BJ (cell line): ENCODE measurements at regions not wholly inside any gene's neighbourhood (a gene's known extent, or its start where the extent isn't known, plus 50 kb on each side); places are given as distances from the start of the nearest gene placed in this dataset.
A peak's percentile ranks its signal among the peaks of the same experiment; 100 is the strongest.

ENCODE experiments used
- CTCF ChIA-PET: fragments of 350-600 bp; formaldehyde crosslinking; extraction: SDS; loops from one replicate; lab custom pipeline; 2021; ENCODE audit warnings: antibody characterized with exemption, inconsistent platforms; lab: Yijun Ruan, JAX
- POLR2A ChIA-PET: fragments of 300-600 bp; sonication (Branson Sonifier 250); formaldehyde crosslinking; extraction: SDS; loops from one replicate; lab custom pipeline; 2021; ENCODE audit warnings: antibody characterized with exemption; lab: Charles Lee
- DNase-seq: peaks from one replicate; pipeline ENCODE4 v3.0.0-alpha.2; 2011; ENCODE audit warnings: low read depth
- H3K27me3 ChIP-seq: 2 replicates; pipeline ENCODE4 v1.6.0; 2011; ENCODE audit warnings: low read length; ENCODE audit not compliant: control insufficient read depth, insufficient read depth
- H3K36me3 ChIP-seq: 2 replicates; pipeline ENCODE4 v1.5.1; 2011; ENCODE audit warnings: low read length; ENCODE audit not compliant: control insufficient read depth, insufficient read depth
- H3K4me3 ChIP-seq: 2 replicates; pipeline ENCODE4 v1.5.1; 2011; ENCODE audit warnings: low read depth, mild to moderate bottlenecking, control low read depth, low read length
- TF ChIP-seq, protein P1 (sequence below): IDR thresholded peaks from 2 replicates; pipeline ENCODE4 v1.5.1; 2011; ENCODE audit warnings: low read depth, mild to moderate bottlenecking, control low read depth, inconsistent platforms, low read length, moderate library complexity; ENCODE audit not compliant: insufficient read depth

DNA sequence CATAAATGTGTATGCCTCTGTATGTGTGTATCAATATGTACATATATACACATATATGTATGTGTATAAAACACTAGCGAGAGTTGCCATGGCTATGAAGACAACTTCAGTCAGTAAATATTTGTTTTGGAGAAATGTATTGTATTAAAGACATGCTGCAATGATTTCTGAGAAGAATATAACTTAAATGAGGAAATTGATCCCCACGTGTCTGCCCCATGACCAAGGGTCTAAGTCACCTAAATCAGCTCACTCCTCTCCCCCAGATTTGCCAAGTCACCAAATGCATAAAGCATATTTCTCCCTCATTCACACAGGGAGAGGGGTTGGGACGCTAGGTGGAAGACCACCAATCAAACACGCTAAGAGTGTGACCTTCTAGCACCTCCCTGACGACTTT, 58.3 kb upstream of the LYST start:
- CTCF ChIA-PET, result interaction anchor here (1.2 kb wide), 1 partner anchor 13 kb away, joined by 3 read pairs; no protein-coding TSS in a partner anchor
- TF ChIP-seq, protein P1, sequence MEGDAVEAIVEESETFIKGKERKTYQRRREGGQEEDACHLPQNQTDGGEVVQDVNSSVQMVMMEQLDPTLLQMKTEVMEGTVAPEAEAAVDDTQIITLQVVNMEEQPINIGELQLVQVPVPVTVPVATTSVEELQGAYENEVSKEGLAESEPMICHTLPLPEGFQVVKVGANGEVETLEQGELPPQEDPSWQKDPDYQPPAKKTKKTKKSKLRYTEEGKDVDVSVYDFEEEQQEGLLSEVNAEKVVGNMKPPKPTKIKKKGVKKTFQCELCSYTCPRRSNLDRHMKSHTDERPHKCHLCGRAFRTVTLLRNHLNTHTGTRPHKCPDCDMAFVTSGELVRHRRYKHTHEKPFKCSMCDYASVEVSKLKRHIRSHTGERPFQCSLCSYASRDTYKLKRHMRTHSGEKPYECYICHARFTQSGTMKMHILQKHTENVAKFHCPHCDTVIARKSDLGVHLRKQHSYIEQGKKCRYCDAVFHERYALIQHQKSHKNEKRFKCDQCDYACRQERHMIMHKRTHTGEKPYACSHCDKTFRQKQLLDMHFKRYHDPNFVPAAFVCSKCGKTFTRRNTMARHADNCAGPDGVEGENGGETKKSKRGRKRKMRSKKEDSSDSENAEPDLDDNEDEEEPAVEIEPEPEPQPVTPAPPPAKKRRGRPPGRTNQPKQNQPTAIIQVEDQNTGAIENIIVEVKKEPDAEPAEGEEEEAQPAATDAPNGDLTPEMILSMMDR, result no peak
- Histone ChIP-seq H3K4me3 (no peak overlapping the region), H3K27me3 (no peaks in the 10 kb centered on the region), H3K36me3 (no peaks in the 10 kb centered on the region)
- DNase-seq, result no peak
- POLR2A ChIA-PET, result no interaction called here

DNA sequence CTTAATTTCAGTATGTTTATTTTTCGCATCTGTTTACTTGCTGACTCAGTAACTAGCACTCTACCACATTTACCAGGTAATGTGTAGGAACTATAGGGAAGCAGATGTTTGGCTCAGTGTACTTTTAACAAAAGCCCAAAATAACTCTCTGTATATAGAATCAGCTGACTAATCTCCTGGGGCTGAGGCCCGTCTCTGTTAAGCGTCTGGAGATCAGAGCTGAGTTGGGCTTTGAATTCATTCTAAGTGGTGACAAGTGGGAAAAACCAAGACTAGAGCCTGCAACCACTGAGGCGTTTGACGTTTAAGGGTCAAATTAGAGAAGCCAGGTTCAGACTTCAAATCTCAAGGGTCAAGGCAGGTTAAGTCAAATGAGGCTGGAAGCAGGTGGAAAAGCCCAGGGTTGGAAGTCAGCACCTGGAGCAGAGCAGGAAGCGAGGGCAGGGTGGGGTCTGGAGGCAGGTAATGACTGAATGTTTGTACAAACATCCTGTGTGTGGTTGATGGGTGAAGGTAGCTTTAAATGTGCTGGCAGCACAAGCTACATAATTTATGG, 56.8 kb upstream of the LYST start:
- POLR2A ChIA-PET, result no interaction called here
- H3K36me3 ChIP-seq, result no peaks in the 10 kb centered on the region
- H3K27me3 ChIP-seq, result no peaks in the 10 kb centered on the region
- no peak overlapping the region for H3K4me3 ChIP-seq
- no peak for DNase-seq
- CTCF ChIA-PET, result no interaction called here
- TF ChIP-seq, protein P1, result no peak

GRCh38 chr1:235920596-235921375, 54.1 kb upstream of the LYST start:
- no peak overlapping the region for H3K4me3 ChIP-seq
- TF ChIP-seq, protein P1, result no peak
- ChIA-PET CTCF (interaction anchor here (1.5 to 3.0 kb wide), 2 partner anchors 11 to 20 kb away, joined by 4 to 10 read pairs; no protein-coding TSS in a partner anchor), POLR2A (no interaction called here)
- no peaks in the 10 kb centered on the region for H3K27me3 ChIP-seq
- no peaks in the 10 kb centered on the region for H3K36me3 ChIP-seq
- DNase-seq, result no peak

DNA sequence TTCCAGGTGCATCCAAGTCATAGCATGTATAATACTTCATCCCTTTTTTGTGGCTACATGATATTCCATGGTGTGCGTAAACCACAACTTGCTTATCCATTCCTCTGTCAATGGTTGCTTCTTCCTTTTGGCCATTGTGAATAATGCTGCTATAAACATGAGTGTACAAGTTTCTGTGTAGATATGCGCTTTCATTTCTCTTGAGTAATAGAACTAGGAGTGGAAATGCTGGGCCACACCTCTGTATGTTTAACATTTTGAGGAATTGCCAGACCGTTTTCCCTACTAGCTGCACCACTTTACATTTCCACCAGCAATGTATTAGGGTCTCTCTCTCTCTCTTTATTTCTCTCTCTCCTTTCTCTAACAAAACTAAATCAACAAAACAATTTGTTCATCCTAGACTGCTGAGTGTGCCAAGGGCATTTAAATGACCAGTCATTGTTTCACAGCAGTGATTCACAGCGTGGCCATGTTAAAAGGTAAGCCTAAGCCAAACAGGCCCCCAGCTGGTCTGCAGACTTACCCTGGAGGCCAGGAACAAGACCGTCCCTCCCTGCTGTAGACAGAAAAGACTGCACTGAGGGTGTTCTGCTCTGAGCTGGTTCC, 53.2 kb upstream of the LYST start:
- ChIA-PET POLR2A (no interaction called here), CTCF (interaction anchor here (1.5 to 3.0 kb wide), 3 partner anchors 12 to 52 kb away, joined by 4 to 15 read pairs (median 10); no protein-coding TSS in a partner anchor)
- TF ChIP-seq, protein P1, result 0 out of 2 replicates have a peak, but pooled peaks have one; percentile 2
- Histone ChIP-seq H3K4me3 (no peak overlapping the region), H3K36me3 (no peaks in the 10 kb centered on the region), H3K27me3 (no peaks in the 10 kb centered on the region)
- DNase-seq, result no peak
